ENCODE measurements at regions not wholly inside any gene's neighbourhood (a gene's known extent, or its start where the extent isn't known, plus 50 kb on each side); places are given as distances from the start of the nearest gene placed in this dataset.

GRCh38 chr5:89213573-89213972, 330.6 kb upstream of the MEF2C start:
- Mint-ChIP-seq H3K27ac (no peak overlapping the region), H3K4me3 (no peak overlapping the region), H3K27me3 (no peaks in the 10 kb centered on the region), H3K4me1 (no peaks in the 10 kb centered on the region), H3K36me3 (ENCODE audit: low read depth) (no peaks in the 10 kb centered on the region), H3K9me3 (no peaks in the 10 kb centered on the region)
- CTCF ChIA-PET, result no interaction called here
- no peak for DNase-seq
- POLR2A ChIA-PET, result no interaction called here

GRCh38 chr5:89211836-89212235, 328.9 kb upstream of the MEF2C start:
- no peaks in the 10 kb centered on the region for H3K9me3 Mint-ChIP-seq
- ChIA-PET POLR2A (no interaction called here), CTCF (no interaction called here)
- no peaks in the 10 kb centered on the region for H3K4me1 Mint-ChIP-seq
- no peaks in the 10 kb centered on the region for H3K27me3 Mint-ChIP-seq
- H3K36me3 Mint-ChIP-seq (ENCODE audit: low read depth), result no peaks in the 10 kb centered on the region
- no peak overlapping the region for H3K4me3 Mint-ChIP-seq
- no peak overlapping the region for H3K27ac Mint-ChIP-seq
- DNase-seq, result no peak

GRCh38 chr5:89208811-89209210, 325.8 kb upstream of the MEF2C start:
- no peaks in the 10 kb centered on the region for H3K27me3 Mint-ChIP-seq
- no peaks in the 10 kb centered on the region for H3K36me3 Mint-ChIP-seq (ENCODE audit: low read depth)
- H3K27ac Mint-ChIP-seq, result no peak overlapping the region
- POLR2A ChIA-PET, result no interaction called here
- no peak for DNase-seq
- H3K4me1 Mint-ChIP-seq, result no peaks in the 10 kb centered on the region
- H3K4me3 Mint-ChIP-seq, result no peak overlapping the region
- CTCF ChIA-PET, result no interaction called here
- no peaks in the 10 kb centered on the region for H3K9me3 Mint-ChIP-seq

- Mint-ChIP-seq H3K36me3 (ENCODE audit: low read depth) (no peaks in the 10 kb centered on the region), H3K27ac (no peak overlapping the region), H3K9me3 (no peaks in the 10 kb centered on the region), H3K4me1 (no peaks in the 10 kb centered on the region), H3K27me3 (no peaks in the 10 kb centered on the region), H3K4me3 (no peak overlapping the region)
- DNase-seq, result no peak
- ChIA-PET CTCF (no interaction called here), POLR2A (no interaction called here)
These were observed 325.4 kb upstream of the MEF2C start for GRCh38 chr5:89208392-89208791.

GRCh38 chr5:89204756-89205155, 321.8 kb upstream of the MEF2C start:
- Mint-ChIP-seq H3K36me3 (ENCODE audit: low read depth) (no peaks in the 10 kb centered on the region), H3K4me1 (no peaks in the 10 kb centered on the region), H3K9me3 (peaks cover 4% of the 10 kb centered on the region), H3K4me3 (no peak overlapping the region), H3K27me3 (no peaks in the 10 kb centered on the region), H3K27ac (no peak overlapping the region)
- CTCF ChIA-PET, result no interaction called here
- POLR2A ChIA-PET, result no interaction called here
- DNase-seq, result no peak

GRCh38 chr5:89203611-89204010, 320.6 kb upstream of the MEF2C start:
- Mint-ChIP-seq H3K9me3 (peaks cover 6% of the 10 kb centered on the region), H3K36me3 (ENCODE audit: low read depth) (no peaks in the 10 kb centered on the region), H3K27me3 (no peaks in the 10 kb centered on the region), H3K4me1 (no peaks in the 10 kb centered on the region), H3K4me3 (no peak overlapping the region), H3K27ac (no peak overlapping the region)
- no peak for DNase-seq
- ChIA-PET POLR2A (no interaction called here), CTCF (no interaction called here)

- Mint-ChIP-seq H3K4me1 (no peaks in the 10 kb centered on the region), H3K4me3 (no peak overlapping the region), H3K9me3 (peaks cover 9% of the 10 kb centered on the region), H3K36me3 (ENCODE audit: low read depth) (no peaks in the 10 kb centered on the region), H3K27me3 (no peaks in the 10 kb centered on the region), H3K27ac (no peak overlapping the region)
- ChIA-PET POLR2A (no interaction called here), CTCF (no interaction called here)
- no peak for DNase-seq
These were observed 317.9 kb upstream of the MEF2C start for GRCh38 chr5:89200899-89201298.

- Mint-ChIP-seq H3K4me1 (no peaks in the 10 kb centered on the region), H3K36me3 (ENCODE audit: low read depth) (no peaks in the 10 kb centered on the region), H3K9me3 (peaks cover 9% of the 10 kb centered on the region), H3K27me3 (no peaks in the 10 kb centered on the region), H3K4me3 (no peak overlapping the region), H3K27ac (no peak overlapping the region)
- POLR2A ChIA-PET, result no interaction called here
- CTCF ChIA-PET, result interaction anchor here (1.0 kb wide), 1 partner anchor 9 kb away, joined by 3 read pairs; no protein-coding TSS in a partner anchor
- DNase-seq, result no peak
These were observed 316.3 kb upstream of the MEF2C start for GRCh38 chr5:89199306-89199705.

- Mint-ChIP-seq H3K36me3 (ENCODE audit: low read depth) (no peaks in the 10 kb centered on the region), H3K4me1 (no peaks in the 10 kb centered on the region), H3K9me3 (no peaks in the 10 kb centered on the region), H3K27me3 (no peaks in the 10 kb centered on the region), H3K27ac (no peak overlapping the region), H3K4me3 (no peak overlapping the region)
- POLR2A ChIA-PET, result no interaction called here
- CTCF ChIA-PET, result interaction anchor here (0.6 kb wide), 1 partner anchor 10 kb away, joined by 4 read pairs; no protein-coding TSS in a partner anchor
- no peak for DNase-seq
These were observed 308.4 kb upstream of the MEF2C start for GRCh38 chr5:89191374-89191773.

GRCh38 chr5:89190515-89191265, 307.7 kb upstream of the MEF2C start:
- ChIA-PET CTCF (interaction anchor here (0.6 to 0.7 kb wide), 3 partner anchors 8 to 450 kb away, joined by 3 to 4 read pairs (median 3); no protein-coding TSS in a partner anchor), POLR2A (no interaction called here)
- H3K4me1 Mint-ChIP-seq, result no peaks in the 10 kb centered on the region
- no peak overlapping the region for H3K27ac Mint-ChIP-seq
- no peaks in the 10 kb centered on the region for H3K36me3 Mint-ChIP-seq (ENCODE audit: low read depth)
- no peaks in the 10 kb centered on the region for H3K9me3 Mint-ChIP-seq
- DNase-seq, result no peak
- H3K27me3 Mint-ChIP-seq, result no peaks in the 10 kb centered on the region
- H3K4me3 Mint-ChIP-seq, result no peak overlapping the region

- no peak for DNase-seq
- H3K27me3 Mint-ChIP-seq, result no peaks in the 10 kb centered on the region
- H3K27ac Mint-ChIP-seq, result no peak overlapping the region
- POLR2A ChIA-PET, result no interaction called here
- CTCF ChIA-PET, result no interaction called here
- H3K4me3 Mint-ChIP-seq, result no peak overlapping the region
- no peaks in the 10 kb centered on the region for H3K9me3 Mint-ChIP-seq
- no peaks in the 10 kb centered on the region for H3K4me1 Mint-ChIP-seq
- H3K36me3 Mint-ChIP-seq (ENCODE audit: low read depth), result no peaks in the 10 kb centered on the region
These were observed 305.0 kb upstream of the MEF2C start for GRCh38 chr5:89187883-89188465.

GRCh38 chr5:89187268-89187667, 304.3 kb upstream of the MEF2C start:
- H3K36me3 Mint-ChIP-seq (ENCODE audit: low read depth), result no peaks in the 10 kb centered on the region
- POLR2A ChIA-PET, result no interaction called here

GRCh38 chr5:89181546-89181945, 298.6 kb upstream of the MEF2C start:
- ChIA-PET POLR2A (no interaction called here), CTCF (no interaction called here)
- H3K27ac Mint-ChIP-seq, result no peak overlapping the region
- H3K4me1 Mint-ChIP-seq, result no peaks in the 10 kb centered on the region
- H3K9me3 Mint-ChIP-seq, result no peaks in the 10 kb centered on the region
- no peaks in the 10 kb centered on the region for H3K27me3 Mint-ChIP-seq
- no peak for DNase-seq
- H3K36me3 Mint-ChIP-seq (ENCODE audit: low read depth), result no peaks in the 10 kb centered on the region
- H3K4me3 Mint-ChIP-seq, result no peak overlapping the region

More at GRCh38 chr5:89187268-89187667, 304.3 kb upstream of the MEF2C start:
- Mint-ChIP-seq H3K27ac (no peak overlapping the region), H3K9me3 (no peaks in the 10 kb centered on the region), H3K4me1 (no peaks in the 10 kb centered on the region), H3K4me3 (no peak overlapping the region), H3K27me3 (no peaks in the 10 kb centered on the region)
- CTCF ChIA-PET, result no interaction called here
- no peak for DNase-seq

GRCh38 chr5:89179731-89180130, 296.7 kb upstream of the MEF2C start:
- Mint-ChIP-seq H3K9me3 (no peaks in the 10 kb centered on the region), H3K27me3 (no peaks in the 10 kb centered on the region), H3K4me1 (no peaks in the 10 kb centered on the region), H3K27ac (no peak overlapping the region), H3K4me3 (no peak overlapping the region), H3K36me3 (ENCODE audit: low read depth) (no peaks in the 10 kb centered on the region)
- DNase-seq, result no peak
- ChIA-PET POLR2A (no interaction called here), CTCF (no interaction called here)
